GM12878 (cell line): ENCODE measurements at regions not wholly inside any gene's neighbourhood (a gene's known extent, or its start where the extent isn't known, plus 50 kb on each side); places are given as distances from the start of the nearest gene placed in this dataset.

Experiments used
- ATAC-seq: fragments of 200-7000 bp; cut with Tn5 transposase; 3 replicates; pipeline ENCODE4 v1.9.1; 2020; ENCODE audit warnings: mild to moderate bottlenecking, moderate library complexity
- BruUV-seq: library from RNA; stranded (reverse); fragments of 400-500 nt; replicated peaks from 2 replicates; lab custom pipeline; 2021; lab: Mats Ljungman, UMichigan
- CTCF ChIA-PET: fragments of 300-600 bp; sonication (Branson Sonifier 250); formaldehyde crosslinking; extraction: SDS; loops from one replicate; lab custom pipeline; 2021; ENCODE audit warnings: inconsistent platforms; lab: Yijun Ruan, JAX
- POLR2A ChIA-PET: fragments of 350-600 bp; formaldehyde crosslinking; extraction: SDS; loops from one replicate; lab custom pipeline; 2021; ENCODE audit warnings: inconsistent platforms; lab: Charles Lee
- RAD21 ChIA-PET: fragments of 300-600 bp; sonication (Branson Sonifier 250); formaldehyde crosslinking; loops from one replicate; lab custom pipeline; 2023; ENCODE audit warnings: antibody characterized with exemption; ENCODE audit not compliant: unreplicated experiment; lab: Charles Lee
- SMC1A ChIA-PET: fragments of 300-600 bp; sonication (Branson Sonifier 250); formaldehyde crosslinking; loops from one replicate; lab custom pipeline; 2023; ENCODE audit not compliant: unreplicated experiment, uncharacterized antibody; lab: Charles Lee
- DNase-seq: peaks from one replicate; pipeline ENCODE4 v3.0.0-alpha.2; 2011; ENCODE audit warnings: low read depth, low spot score
- FAIRE-seq: peaks from 3 replicates; lab custom pipeline; 2011; peaks lifted over from hg19 to GRCh38; lab: Jason Lieb, UNC
- H2AFZ ChIP-seq: 2 replicates; pipeline ENCODE4 v1.6.0; 2011; ENCODE audit warnings: low read depth, low read length, control low read depth; ENCODE audit not compliant: control insufficient read depth
- H3K27ac ChIP-seq: 2 replicates; pipeline ENCODE4 v1.5.1; 2011; ENCODE audit warnings: control low read depth; ENCODE audit not compliant: control insufficient read depth, insufficient read depth
- H3K27me3 ChIP-seq, 2 experiments: replicated peaks in 1 of 2; 2 replicates each; pipeline versions ENCODE4 v1.6.0 to v1.6.1; 2011; ENCODE audit warnings: low read length in 1 of 2; ENCODE audit not compliant: control insufficient read depth in 2 of 2, insufficient read depth in 2 of 2
- H3K36me3 ChIP-seq, 2 experiments: 2 replicates each; pipeline ENCODE4 v1.5.1; 2011; ENCODE audit warnings: low read length in 1 of 2; ENCODE audit not compliant: control insufficient read depth in 2 of 2, insufficient read depth in 2 of 2
- H3K4me1 ChIP-seq: 2 replicates; pipeline ENCODE4 v1.6.1; 2011; ENCODE audit warnings: mild to moderate bottlenecking, low read length, moderate library complexity, mixed read lengths; ENCODE audit not compliant: control insufficient read depth, insufficient read depth
- H3K4me2 ChIP-seq: 2 replicates; pipeline ENCODE4 v1.6.0; 2011; ENCODE audit warnings: control low read depth; ENCODE audit not compliant: control insufficient read depth, insufficient read depth
- H3K4me3 ChIP-seq: fragments of 200-600 bp; sonication (generic); 2 replicates; pipeline ENCODE4 v1.5.1; 2016
- H3K79me2 ChIP-seq: 2 replicates; pipeline ENCODE4 v1.6.0; 2011; ENCODE audit warnings: low read length; ENCODE audit not compliant: control insufficient read depth, insufficient read depth
- H3K9ac ChIP-seq: 2 replicates; pipeline ENCODE4 v1.8.0; 2011; ENCODE audit warnings: low read length, control low read depth, mixed read lengths; ENCODE audit not compliant: control insufficient read depth, insufficient read depth
- H3K9me3 ChIP-seq: replicated peaks from 3 replicates; pipeline ENCODE4 v1.5.1; 2011; ENCODE audit warnings: mild to moderate bottlenecking, low read length; ENCODE audit not compliant: control insufficient read depth, insufficient read depth
- H4K20me1 ChIP-seq: 2 replicates; pipeline ENCODE4 v1.6.0; 2011; ENCODE audit not compliant: control insufficient read depth, insufficient read depth
- ATF2 ChIP-seq: IDR thresholded peaks from 2 replicates; pipeline ENCODE4 v1.6.1; 2012; ENCODE audit warnings: low read length, inconsistent platforms
- CREM ChIP-seq: IDR thresholded peaks from 2 replicates; pipeline ENCODE4 v1.6.1; 2014; ENCODE audit warnings: antibody characterized with exemption, low read depth
- EZH2 ChIP-seq: IDR thresholded peaks from 2 replicates; pipeline ENCODE4 v1.6.1; 2012; ENCODE audit warnings: low read depth, mild to moderate bottlenecking, control low read depth, inconsistent platforms, low read length, borderline replicate concordance; ENCODE audit not compliant: control insufficient read depth
- GATAD2B ChIP-seq: fragments of 450-650 bp; conservative IDR thresholded peaks from 2 replicates; pipeline ENCODE4 v1.6.1; 2017; ENCODE audit warnings: low read depth, mild to moderate bottlenecking, moderate library complexity
- IKZF1 ChIP-seq: fragments of 450-650 bp; conservative IDR thresholded peaks from 2 replicates; pipeline ENCODE4 v1.6.1; 2017; ENCODE audit warnings: antibody characterized with exemption, mild to moderate bottlenecking
- LARP7 ChIP-seq: fragments of 450-650 bp; IDR thresholded peaks from 2 replicates; pipeline ENCODE4 v1.6.1; 2017; ENCODE audit warnings: mild to moderate bottlenecking
- NBN ChIP-seq: fragments of 450-650 bp; IDR thresholded peaks from 2 replicates; pipeline ENCODE4 v1.6.1; 2016
- NFYA ChIP-seq: IDR thresholded peaks from 2 replicates; pipeline ENCODE4 v1.6.1; 2011; ENCODE audit warnings: low read depth, mild to moderate bottlenecking, low read length, improper control_type of control experiment, borderline replicate concordance
- NKRF ChIP-seq: fragments of 450-650 bp; conservative IDR thresholded peaks from 2 replicates; pipeline ENCODE4 v1.6.1; 2017; ENCODE audit warnings: mild to moderate bottlenecking, moderate library complexity
- PKNOX1 ChIP-seq: fragments of 450-650 bp; IDR thresholded peaks from 2 replicates; pipeline ENCODE4 v1.6.1; 2016; ENCODE audit warnings: mild to moderate bottlenecking
- POLR2AphosphoS5 ChIP-seq: IDR thresholded peaks from 2 replicates; pipeline ENCODE4 v1.6.1; 2011; ENCODE audit warnings: mild to moderate bottlenecking, low read length, inconsistent platforms
- RFX5 ChIP-seq: IDR thresholded peaks from 2 replicates; pipeline ENCODE4 v1.6.1; 2011; ENCODE audit warnings: low read depth, low read length, improper control_type of control experiment
- RUNX3 ChIP-seq: IDR thresholded peaks from 2 replicates; pipeline ENCODE4 v1.6.1; 2012; ENCODE audit warnings: low read length, inconsistent platforms
- YBX1 ChIP-seq: fragments of 450-650 bp; IDR thresholded peaks from 2 replicates; pipeline ENCODE4 v1.6.1; 2016; ENCODE audit warnings: antibody characterized with exemption
- in situ Hi-C: fragments of 300-500 bp; cut with MboI; formaldehyde crosslinking; loops from 9 replicates; pipeline ENCODE4 v1.14.3; 2018; ENCODE audit warnings: mixed read lengths
- intact Hi-C: fragments of 100-400 bp; cut with micrococcal nuclease; formaldehyde crosslinking; loops from one replicate; pipeline ENCODE4 v1.14.2; 2022; ENCODE audit not compliant: unreplicated experiment

GRCh38 chr12:85680881-85681280 lies 155.3 kb downstream of the RASSF9 start (continued):
- TF ChIP-seq ATF2 (no peak), NKRF (no peak), IKZF1 (no peak)

- in situ Hi-C loops, result no loop called here
- no peaks in the 10 kb centered on the region for H3K27me3 ChIP-seq
- no peaks in the 10 kb centered on the region for H4K20me1 ChIP-seq
- SMC1A ChIA-PET, result no interaction called here
- no peaks in the 10 kb centered on the region for H3K36me3 ChIP-seq
- ATAC-seq, result no peak
- H2AFZ ChIP-seq, result no peak overlapping the region
- no TSS peak for BruUV-seq
- H3K9me3 ChIP-seq, result no peaks in the 10 kb centered on the region
- H3K27ac ChIP-seq, result no peak overlapping the region
- no peak for DNase-seq
- H3K9ac ChIP-seq, result no peak overlapping the region
- no peak overlapping the region for H3K4me3 ChIP-seq
- FAIRE-seq, result no peak
- POLR2A ChIA-PET, result no interaction called here
- TF ChIP-seq LARP7 (no peak), NBN (no peak), CREM (no peak), NFYA (no peak), POLR2AphosphoS5 (no peak), GATAD2B (no peak), RUNX3 (no peak), RFX5 (no peak), PKNOX1 (no peak), EZH2 (no peak), YBX1 (no peak)
- TF ChIP-seq, all 136 proteins: peak for 0
- ChIA-PET RAD21 (no interaction called here), CTCF (no interaction called here)
- intact Hi-C loops, result no loop called here
- H3K4me2 ChIP-seq, result no peak overlapping the region
- H3K4me1 ChIP-seq, result no peaks in the 10 kb centered on the region
- no peaks in the 10 kb centered on the region for H3K79me2 ChIP-seq
Measured at GRCh38 chr12:85681333-85681732, 154.9 kb downstream of the RASSF9 start.
